PC-3 (cell line): ENCODE measurements at regions not wholly inside any gene's neighbourhood (a gene's known extent, or its start where the extent isn't known, plus 50 kb on each side); places are given as distances from the start of the nearest gene placed in this dataset.

Experiments
- ATAC-seq: fragments of 200-7000 bp; cut with Tn5 transposase; 2 replicates; pipeline ENCODE4 v1.9.1; 2020; ENCODE audit warnings: mild to moderate bottlenecking, moderate library complexity
- BruUV-seq: library from RNA; stranded (reverse); fragments of 400-500 nt; replicated peaks from 2 replicates; lab custom pipeline; 2021; lab: Mats Ljungman, UMichigan
- CTCF ChIA-PET: fragments of 300-600 bp; sonication (Branson Sonifier 250); formaldehyde crosslinking; loops from one replicate; lab custom pipeline; 2022; ENCODE audit warnings: antibody characterized with exemption; lab: Charles Lee
- POLR2A ChIA-PET: fragments of 300-600 bp; sonication (Branson Sonifier 250); formaldehyde crosslinking; loops from one replicate; lab custom pipeline; 2022; ENCODE audit warnings: antibody characterized with exemption; ENCODE audit not compliant: unreplicated experiment; lab: Charles Lee
- DNase-seq: peaks from one replicate; pipeline ENCODE4 v3.0.0-alpha.2; 2015
- H2AFZ ChIP-seq: fragments of 300-600 bp; sonication (generic); 2 replicates; pipeline ENCODE4 v1.6.0; 2016; ENCODE audit warnings: antibody characterized with exemption, low read length
- H3F3A ChIP-seq: fragments of 300-600 bp; sonication (generic); one replicate; pipeline ENCODE4 v1.6.0; 2017; ENCODE audit warnings: antibody characterized with exemption, low read length, control low read depth, mild to moderate bottlenecking; ENCODE audit not compliant: unreplicated experiment
- H3K27ac ChIP-seq: fragments of 300-600 bp; sonication (generic); 2 replicates; pipeline ENCODE4 v1.5.1; 2016; ENCODE audit warnings: mild to moderate bottlenecking, low read length
- H3K27me3 ChIP-seq: fragments of 300-600 bp; sonication (generic); 2 replicates; pipeline ENCODE4 v1.6.1; 2016; ENCODE audit warnings: low read length, mixed read lengths
- H3K36me3 ChIP-seq: fragments of 300-600 bp; sonication (generic); 2 replicates; pipeline ENCODE4 v1.6.1; 2016; ENCODE audit warnings: low read depth, mixed run types, low read length, mixed read lengths
- H3K4me1 ChIP-seq: fragments of 300-600 bp; sonication (generic); 2 replicates; pipeline ENCODE4 v1.5.1; 2016; ENCODE audit warnings: low read length; ENCODE audit not compliant: insufficient read depth
- H3K4me2 ChIP-seq: fragments of 300-600 bp; sonication (generic); 2 replicates; pipeline ENCODE4 v1.6.0; 2016; ENCODE audit warnings: low read length
- H3K4me3 ChIP-seq: fragments of 300-600 bp; sonication (generic); 2 replicates; pipeline ENCODE4 v1.5.1; 2016; ENCODE audit warnings: mild to moderate bottlenecking, low read length, mixed read lengths
- H3K79me2 ChIP-seq: fragments of 300-600 bp; sonication (generic); 2 replicates; pipeline ENCODE4 v1.6.1; 2017; ENCODE audit warnings: low read length, mixed read lengths
- H3K9ac ChIP-seq: fragments of 300-600 bp; sonication (generic); 2 replicates; pipeline ENCODE4 v1.6.0; 2016; ENCODE audit warnings: mild to moderate bottlenecking, low read length
- H3K9me2 ChIP-seq: fragments of 300-600 bp; sonication (generic); replicated peaks from 2 replicates; pipeline ENCODE4 v1.6.1; 2016; ENCODE audit warnings: mixed run types, low read length, mixed read lengths
- H3K9me3 ChIP-seq: fragments of 300-600 bp; sonication (generic); 2 replicates; pipeline ENCODE4 v1.6.1; 2016; ENCODE audit warnings: low read length, mixed read lengths
- H4K20me1 ChIP-seq: fragments of 300-600 bp; sonication (generic); 2 replicates; pipeline ENCODE4 v1.6.1; 2016; ENCODE audit warnings: low read length, mixed read lengths
- EZH2 ChIP-seq: fragments of 300-600 bp; sonication (generic); IDR thresholded peaks from one replicate; pipeline ENCODE4 v1.6.1; 2017; ENCODE audit warnings: antibody characterized with exemption, mild to moderate bottlenecking, low read length; ENCODE audit not compliant: unreplicated experiment
- EZH2phosphoT487 ChIP-seq: fragments of 300-600 bp; sonication (generic); IDR thresholded peaks from 2 replicates; pipeline ENCODE4 v1.6.1; 2018; ENCODE audit warnings: mild to moderate bottlenecking, antibody characterized with exemption, low read length, borderline replicate concordance
- intact Hi-C: fragments of 100-400 bp; cut with micrococcal nuclease; formaldehyde crosslinking; loops from 2 replicates; pipeline ENCODE4 v1.9.0; 2023
- TF ChIP-seq, protein P1 (sequence below): fragments of 300-600 bp; sonication (generic); conservative IDR thresholded peaks from 2 replicates; pipeline ENCODE4 v1.5.1; 2017; ENCODE audit warnings: antibody characterized with exemption, low read depth, mild to moderate bottlenecking, low read length

DNA sequence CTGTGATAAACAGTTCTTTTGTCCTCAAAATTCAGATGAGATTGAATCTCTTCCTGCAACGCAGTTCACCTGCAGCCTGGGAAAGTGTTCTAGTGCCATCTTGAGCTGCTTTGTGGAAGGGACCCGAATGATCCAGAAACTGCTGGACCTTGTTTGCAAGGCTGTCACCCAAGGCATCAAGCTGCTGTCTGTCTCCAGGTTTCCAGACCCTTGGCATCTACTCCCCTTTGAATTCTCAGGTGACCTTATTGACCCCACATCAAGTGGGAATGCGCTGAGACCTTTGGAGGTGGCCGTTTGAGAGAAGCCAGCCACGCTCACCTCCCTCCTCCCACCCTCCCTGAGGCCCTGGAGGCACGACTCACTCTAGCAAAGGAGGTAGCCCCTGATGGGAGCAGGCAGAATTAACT is 112.5 kb downstream of the EDN3 start:
- Histone ChIP-seq H3K9me3 (no peaks in the 10 kb centered on the region), H3K9me2 (no peaks in the 10 kb centered on the region), H2AFZ (no peak overlapping the region), H3K36me3 (no peaks in the 10 kb centered on the region), H3F3A (no peaks in the 10 kb centered on the region), H3K4me2 (no peak overlapping the region), H3K27me3 (peaks cover 88% of the 10 kb centered on the region), H3K79me2 (no peaks in the 10 kb centered on the region), H3K4me3 (no peak overlapping the region), H3K4me1 (no peaks in the 10 kb centered on the region), H3K27ac (no peak overlapping the region), H4K20me1 (no peaks in the 10 kb centered on the region), H3K9ac (no peak overlapping the region)
- TF ChIP-seq, protein P1, sequence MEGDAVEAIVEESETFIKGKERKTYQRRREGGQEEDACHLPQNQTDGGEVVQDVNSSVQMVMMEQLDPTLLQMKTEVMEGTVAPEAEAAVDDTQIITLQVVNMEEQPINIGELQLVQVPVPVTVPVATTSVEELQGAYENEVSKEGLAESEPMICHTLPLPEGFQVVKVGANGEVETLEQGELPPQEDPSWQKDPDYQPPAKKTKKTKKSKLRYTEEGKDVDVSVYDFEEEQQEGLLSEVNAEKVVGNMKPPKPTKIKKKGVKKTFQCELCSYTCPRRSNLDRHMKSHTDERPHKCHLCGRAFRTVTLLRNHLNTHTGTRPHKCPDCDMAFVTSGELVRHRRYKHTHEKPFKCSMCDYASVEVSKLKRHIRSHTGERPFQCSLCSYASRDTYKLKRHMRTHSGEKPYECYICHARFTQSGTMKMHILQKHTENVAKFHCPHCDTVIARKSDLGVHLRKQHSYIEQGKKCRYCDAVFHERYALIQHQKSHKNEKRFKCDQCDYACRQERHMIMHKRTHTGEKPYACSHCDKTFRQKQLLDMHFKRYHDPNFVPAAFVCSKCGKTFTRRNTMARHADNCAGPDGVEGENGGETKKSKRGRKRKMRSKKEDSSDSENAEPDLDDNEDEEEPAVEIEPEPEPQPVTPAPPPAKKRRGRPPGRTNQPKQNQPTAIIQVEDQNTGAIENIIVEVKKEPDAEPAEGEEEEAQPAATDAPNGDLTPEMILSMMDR: peak; percentile 23; the same call in 1 of the 2 replicates
- TF ChIP-seq EZH2: no peak
- no peak for TF ChIP-seq EZH2phosphoT487
- intact Hi-C loops: no loop called here
- BruUV-seq: no TSS peak
- no peak for DNase-seq
- ChIA-PET POLR2A (no interaction called here), CTCF (no interaction called here)
- ATAC-seq: no peak

DNA sequence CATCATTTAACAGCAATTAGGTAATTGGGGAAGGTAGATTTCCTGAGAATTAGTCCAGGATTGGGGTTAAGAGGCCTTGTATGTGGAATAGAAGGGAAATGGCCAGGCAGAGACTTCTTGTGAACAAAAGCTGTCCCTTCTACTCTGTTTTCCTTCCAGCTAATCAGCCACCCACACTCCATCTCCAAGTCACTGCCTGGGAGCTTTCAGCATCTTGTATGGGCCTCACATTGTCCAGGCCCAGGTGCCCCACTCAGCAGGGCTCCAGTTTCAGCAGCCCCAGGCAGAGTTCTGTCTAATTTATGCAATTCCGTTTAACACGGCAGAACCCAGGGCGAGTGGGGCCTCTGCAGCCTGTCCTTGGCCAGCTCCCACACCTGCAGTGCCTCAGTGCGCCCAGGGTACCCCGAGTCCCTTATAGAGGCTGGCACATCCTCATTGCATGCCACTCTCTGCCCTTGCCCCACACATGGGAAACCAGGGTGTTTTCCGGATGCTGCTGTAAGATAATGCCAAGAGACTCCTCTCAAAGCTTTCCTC is 113.0 kb downstream of the EDN3 start:
- no TSS peak for BruUV-seq
- H3K4me2 ChIP-seq: no peak overlapping the region
- no peak overlapping the region for H2AFZ ChIP-seq
- H3K9ac ChIP-seq: no peak overlapping the region
- ATAC-seq: no peak
- H3K27me3 ChIP-seq: peaks cover 88% of the 10 kb centered on the region
- intact Hi-C loops: no loop called here
- CTCF ChIA-PET: no interaction called here
- H3K9me3 ChIP-seq: no peaks in the 10 kb centered on the region
- H4K20me1 ChIP-seq: no peaks in the 10 kb centered on the region
- no peaks in the 10 kb centered on the region for H3K9me2 ChIP-seq
- no peak overlapping the region for H3K27ac ChIP-seq
- no peaks in the 10 kb centered on the region for H3K79me2 ChIP-seq
- no peaks in the 10 kb centered on the region for H3F3A ChIP-seq
- DNase-seq: no peak
- TF ChIP-seq EZH2phosphoT487: no peak
- TF ChIP-seq, protein P1: no peak
- no peak for TF ChIP-seq EZH2
- no peaks in the 10 kb centered on the region for H3K36me3 ChIP-seq
- H3K4me3 ChIP-seq: no peak overlapping the region
- no peaks in the 10 kb centered on the region for H3K4me1 ChIP-seq
- POLR2A ChIA-PET: no interaction called here

DNA sequence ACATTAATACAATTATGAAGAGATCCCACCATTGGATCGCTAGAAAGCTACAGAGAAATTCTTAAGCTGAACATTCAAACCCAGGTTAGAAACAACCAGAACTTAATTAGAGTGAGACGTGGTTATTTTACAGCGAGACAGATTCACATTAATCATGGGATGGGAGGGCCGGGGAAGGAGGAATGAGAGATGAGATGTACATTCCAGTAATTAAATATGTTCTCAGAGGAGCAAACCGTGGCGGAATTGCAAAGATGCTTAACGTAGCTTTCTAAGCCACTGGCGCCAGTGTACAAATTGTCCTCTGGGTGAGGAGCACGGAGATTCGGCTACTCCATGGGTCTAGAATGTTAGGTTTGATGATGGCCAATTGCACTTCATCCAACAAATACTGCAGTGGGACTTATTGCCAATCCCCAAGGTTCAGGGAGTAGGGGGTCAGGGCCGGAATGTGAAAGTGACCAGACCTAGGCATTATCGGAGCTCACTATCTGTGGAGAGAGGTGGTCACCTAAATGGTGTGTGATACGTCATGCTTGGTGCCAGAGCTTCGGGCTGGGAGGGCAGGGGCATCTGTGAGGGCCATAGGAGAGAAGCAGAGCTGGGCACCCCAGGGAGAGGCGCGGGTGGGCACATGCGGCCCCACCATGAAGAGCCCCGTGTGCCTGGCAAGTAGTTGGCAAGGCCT is 114.7 kb downstream of the EDN3 start:
- no peaks in the 10 kb centered on the region for H3F3A ChIP-seq
- ChIA-PET CTCF (interaction anchor here (0.6 kb wide), 1 partner anchor 28 kb away, joined by 9 read pairs; no protein-coding TSS in a partner anchor), POLR2A (interaction anchor here (0.6 kb wide), 1 partner anchor 190 kb away, joined by 4 read pairs; no protein-coding TSS in a partner anchor)
- H3K4me1 ChIP-seq: no peaks in the 10 kb centered on the region
- no peak for DNase-seq
- H3K79me2 ChIP-seq: no peaks in the 10 kb centered on the region
- H3K4me2 ChIP-seq: no peak overlapping the region
- no peak overlapping the region for H3K9ac ChIP-seq
- no peak overlapping the region for H3K4me3 ChIP-seq
- no peak for ATAC-seq
- no TSS peak for BruUV-seq
- H3K9me2 ChIP-seq: no peaks in the 10 kb centered on the region
- H3K27me3 ChIP-seq: peaks cover 92% of the 10 kb centered on the region
- no peak overlapping the region for H3K27ac ChIP-seq
- intact Hi-C loops: no loop called here
- H4K20me1 ChIP-seq: no peaks in the 10 kb centered on the region
- no peak for TF ChIP-seq EZH2phosphoT487
- no peak for TF ChIP-seq EZH2
- TF ChIP-seq, protein P1: no peak
- H2AFZ ChIP-seq: no peak overlapping the region
- no peaks in the 10 kb centered on the region for H3K36me3 ChIP-seq
- H3K9me3 ChIP-seq: no peaks in the 10 kb centered on the region
